Stimulated activated CD4-positive, alpha-beta T cell treated with anti-CD3 and anti-CD28 coated beads, Interleukin-15, amount 100 ng/mL, for 48 hours (primary cell): ENCODE measurements at regions not wholly inside any gene's neighbourhood (a gene's known extent, or its start where the extent isn't known, plus 50 kb on each side); places are given as distances from the start of the nearest gene placed in this dataset.
"Not testable (repeated sequence)": the region's sequence is repeated elsewhere in the genome, so short reads cannot be mapped to it uniquely, and the experiment has no call there.

Experiments used
- DNase-seq, 2 donors: peaks; one replicate each; pipeline ENCODE4 v3.0.0-alpha.2; 2020; ENCODE audit warnings: low read depth in 2 of 2

DNA sequence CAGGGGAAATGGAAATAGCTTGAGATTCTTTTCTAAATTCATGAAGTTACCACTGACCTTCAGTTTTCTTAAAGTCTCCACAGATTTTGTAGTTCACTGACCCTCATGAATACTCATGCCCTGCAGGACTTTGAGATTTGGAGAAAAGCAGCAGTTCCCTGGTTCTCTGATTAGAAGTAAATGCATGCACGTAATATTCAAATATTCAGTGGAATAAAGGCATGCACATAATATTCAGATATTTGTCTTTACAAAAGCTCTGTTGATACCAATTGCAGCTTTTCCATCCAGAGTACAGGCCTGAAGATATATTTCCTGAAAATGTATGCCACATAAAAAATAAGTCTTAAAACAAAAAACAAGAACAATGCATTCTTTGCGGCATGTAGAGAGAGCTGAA lies 219.8 kb downstream of the ADCYAP1 start:
- DNase-seq: no peak

DNA sequence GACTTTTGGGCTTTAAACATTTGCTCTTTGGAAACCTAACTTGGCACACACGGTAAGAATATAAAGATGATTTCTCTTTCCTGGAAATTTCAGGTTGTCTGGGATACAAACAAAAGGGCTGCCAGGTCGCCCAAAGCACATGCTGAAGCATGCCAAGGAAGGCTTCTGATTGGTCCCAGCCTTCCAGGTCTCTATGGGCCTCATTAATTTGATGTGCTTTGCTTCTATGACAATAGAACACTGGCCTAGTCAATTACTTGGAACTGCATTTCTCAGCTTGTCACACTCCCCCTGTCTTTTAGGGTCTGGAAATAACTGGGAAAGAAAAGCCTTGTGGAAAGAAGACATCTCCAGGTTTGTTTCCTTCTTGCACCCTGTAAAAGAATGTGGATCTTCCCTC lies 228.9 kb downstream of the ADCYAP1 start:
- no peak for DNase-seq

DNA sequence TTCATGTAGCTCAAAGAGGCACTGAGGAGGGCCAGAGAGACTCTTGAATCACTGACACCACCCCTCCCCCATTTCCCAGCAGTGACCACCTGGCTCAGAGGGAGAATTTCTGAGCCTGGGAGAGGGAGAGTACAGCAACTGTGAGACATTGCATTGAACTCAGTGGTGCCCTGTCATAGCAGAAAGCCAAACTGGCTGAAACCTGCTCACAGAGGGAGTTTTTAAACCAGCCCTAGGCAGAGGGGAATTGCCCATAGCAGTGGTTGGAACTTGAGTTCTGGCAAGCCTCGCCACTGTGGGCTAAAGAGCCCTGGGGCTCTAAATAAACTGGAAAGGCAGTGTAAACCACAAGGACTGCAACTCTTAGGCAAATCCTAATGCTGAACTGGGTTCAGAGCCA lies 243.1 kb downstream of the ADCYAP1 start:
- no peak for DNase-seq

DNA sequence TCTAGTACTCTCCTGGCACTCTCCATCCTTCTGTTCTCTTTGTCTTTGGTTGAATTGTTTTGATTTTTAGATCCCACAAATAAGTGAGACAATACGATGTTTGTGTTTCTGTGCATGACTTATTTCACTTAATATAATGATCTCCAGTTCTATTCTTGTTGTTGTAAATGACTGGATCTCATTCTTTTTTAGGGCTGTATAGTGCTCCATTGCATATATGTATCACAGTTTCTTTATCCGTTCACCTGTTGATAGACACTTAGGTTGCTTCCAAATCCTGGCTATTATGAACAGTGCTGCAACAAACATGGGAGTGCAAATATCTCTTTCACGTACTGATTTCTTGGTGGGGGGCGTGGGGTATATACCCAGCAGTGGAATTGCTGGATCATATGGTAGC lies 245.0 kb downstream of the ADCYAP1 start:
- DNase-seq: no peak

DNA sequence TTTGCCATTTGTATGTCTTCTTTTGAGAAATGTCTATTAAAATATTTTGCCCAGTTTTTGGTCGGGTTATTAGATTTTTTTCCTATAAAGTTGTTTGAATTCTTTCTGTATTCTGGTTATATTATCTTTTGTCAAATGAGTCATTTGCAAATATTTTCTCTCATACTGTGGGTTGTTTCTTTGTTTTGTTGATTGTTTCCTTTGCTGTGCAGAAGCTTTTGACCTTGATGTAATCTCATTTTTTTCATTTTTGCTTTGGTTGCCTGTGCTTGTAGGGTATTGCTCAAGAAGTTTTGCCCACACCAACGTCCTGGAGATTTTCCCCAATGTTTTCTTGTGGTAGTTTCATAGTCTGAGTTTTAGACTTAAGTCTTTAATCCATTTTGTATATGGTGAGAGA lies 245.7 kb downstream of the ADCYAP1 start:
- no peak for DNase-seq

DNA sequence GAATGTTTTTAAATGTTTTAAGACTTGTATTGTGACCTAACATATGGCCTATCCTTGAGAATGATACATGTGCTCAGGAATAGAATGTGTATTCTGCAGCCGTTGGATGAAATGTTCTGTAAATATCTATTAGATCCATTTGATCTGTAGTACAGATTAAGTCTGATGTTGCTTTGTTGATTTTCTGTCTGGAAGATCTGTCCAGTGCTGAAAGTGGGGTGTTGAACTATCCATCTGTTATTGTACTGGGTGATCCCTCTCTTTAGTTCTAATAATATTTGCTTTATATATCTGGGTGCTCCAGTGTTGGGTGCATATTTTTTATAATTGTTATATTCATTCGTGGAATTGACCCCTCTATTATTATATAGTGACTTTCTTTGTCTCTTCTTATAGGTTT lies 248.3 kb downstream of the ADCYAP1 start:
- not testable (repeated sequence) for DNase-seq

DNA sequence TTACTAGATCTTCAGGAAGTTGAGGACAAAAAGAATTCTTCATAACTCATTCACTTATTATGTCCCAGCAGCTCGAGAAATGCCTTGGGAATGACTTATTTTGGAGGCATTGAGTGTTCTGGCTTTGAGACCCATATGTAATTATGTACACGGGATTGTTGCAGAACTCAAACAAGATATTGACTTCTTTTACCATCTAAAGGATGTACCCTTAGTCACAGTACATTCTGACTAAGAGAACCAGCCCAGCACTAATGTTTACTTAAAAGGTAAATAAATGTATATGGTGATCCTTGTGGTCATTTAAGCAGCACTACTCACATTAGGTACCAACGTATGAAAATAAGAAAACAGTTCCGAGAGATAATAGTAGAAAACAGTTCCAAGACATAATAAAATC lies 268.9 kb downstream of the ADCYAP1 start:
- no peak for DNase-seq

DNA sequence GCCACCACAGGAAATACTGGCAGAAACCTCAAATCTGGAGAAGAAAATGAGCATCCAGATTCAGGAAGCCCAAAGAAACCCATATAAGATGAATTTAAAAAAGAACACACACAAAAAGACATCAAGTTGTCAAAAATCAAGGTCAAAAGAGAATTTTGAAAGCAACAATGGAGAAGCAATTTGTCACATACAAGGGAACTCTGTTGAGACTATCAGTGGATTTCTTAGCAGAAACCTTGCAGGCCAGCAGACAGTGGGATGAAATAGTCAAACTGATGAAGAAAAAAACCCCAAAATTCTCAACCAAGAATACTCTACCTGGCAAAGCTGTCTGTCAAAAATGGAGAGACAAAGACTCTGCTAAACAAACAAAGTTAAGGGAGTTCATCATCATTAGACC lies 272.6 kb downstream of the ADCYAP1 start:
- no peak for DNase-seq

DNA sequence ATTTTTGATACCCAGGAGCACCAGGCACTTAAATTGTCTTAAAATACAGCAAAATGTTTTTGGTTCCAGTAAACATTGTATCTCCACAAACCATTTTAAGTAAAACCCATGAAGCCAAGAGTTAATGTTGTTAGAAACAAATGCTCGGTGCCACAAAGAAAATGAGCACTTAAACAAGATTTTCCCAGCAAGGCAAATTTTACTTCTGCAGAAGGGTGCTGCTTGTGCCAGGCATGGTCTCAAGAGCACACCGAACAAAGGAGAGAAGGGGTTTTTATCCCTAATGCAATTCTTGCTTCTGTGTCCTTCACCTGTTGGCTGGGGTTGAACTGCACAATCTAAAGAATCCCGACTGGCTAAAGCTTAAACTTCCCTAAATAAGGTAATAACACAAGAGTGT lies 286.7 kb downstream of the ADCYAP1 start:
- no peak for DNase-seq

DNA sequence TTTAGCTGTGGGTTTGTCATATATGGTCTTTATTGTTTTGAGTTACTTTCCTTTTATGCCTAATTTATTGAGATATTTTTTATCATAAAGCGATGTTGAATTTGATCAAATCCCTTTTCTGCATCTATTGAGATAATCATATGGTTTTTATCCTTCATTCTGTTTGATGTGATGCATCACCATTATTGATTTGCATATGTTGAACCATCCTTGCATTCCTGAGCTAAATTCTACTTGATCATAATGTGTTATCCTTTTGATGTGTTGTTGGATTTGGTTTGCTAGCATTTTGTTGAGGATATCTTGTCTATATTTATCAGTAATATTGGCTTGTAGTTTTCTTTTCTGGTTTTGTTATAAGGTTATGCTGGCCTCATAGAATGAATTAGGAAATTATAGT lies 308.5 kb downstream of the ADCYAP1 start:
- no peak for DNase-seq

DNA sequence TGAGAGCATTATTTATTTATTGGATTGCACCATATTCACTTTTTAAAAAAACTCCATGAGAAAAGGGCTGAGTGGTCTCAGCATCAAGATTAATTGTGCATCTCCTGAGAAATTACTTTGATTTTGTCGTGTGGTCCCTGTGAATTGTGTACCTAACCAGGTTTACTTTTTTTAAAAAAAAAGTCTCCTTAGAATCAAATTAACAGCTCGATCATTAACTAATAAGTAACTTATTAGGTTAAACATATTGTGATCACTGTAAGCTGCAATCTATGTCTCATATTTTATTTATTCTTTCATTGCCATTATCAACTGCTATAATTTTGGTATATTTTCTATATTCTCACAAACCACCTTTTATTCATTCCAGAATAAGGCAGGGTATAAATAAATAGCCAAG lies 318.2 kb downstream of the ADCYAP1 start:
- DNase-seq: no peak

DNA sequence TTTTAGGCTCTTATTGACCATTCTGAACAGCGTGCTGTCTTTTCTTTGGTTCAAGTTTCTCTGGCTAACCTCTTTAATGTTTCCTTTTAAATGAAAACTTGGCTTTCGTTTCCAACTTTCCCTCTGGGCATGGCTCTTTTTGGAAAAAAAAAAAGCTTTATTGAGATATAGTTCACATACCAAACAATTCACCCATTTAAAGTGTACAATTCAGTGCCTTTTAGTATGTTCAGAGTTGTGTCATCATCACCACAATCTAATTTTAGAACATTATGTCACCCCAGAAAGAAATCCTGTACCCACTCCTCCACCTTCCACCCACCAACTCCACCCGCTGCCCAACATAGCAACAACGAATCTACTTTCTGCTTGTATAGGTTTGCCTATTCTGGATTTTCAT lies 322.4 kb downstream of the ADCYAP1 start:
- DNase-seq: no peak

DNA sequence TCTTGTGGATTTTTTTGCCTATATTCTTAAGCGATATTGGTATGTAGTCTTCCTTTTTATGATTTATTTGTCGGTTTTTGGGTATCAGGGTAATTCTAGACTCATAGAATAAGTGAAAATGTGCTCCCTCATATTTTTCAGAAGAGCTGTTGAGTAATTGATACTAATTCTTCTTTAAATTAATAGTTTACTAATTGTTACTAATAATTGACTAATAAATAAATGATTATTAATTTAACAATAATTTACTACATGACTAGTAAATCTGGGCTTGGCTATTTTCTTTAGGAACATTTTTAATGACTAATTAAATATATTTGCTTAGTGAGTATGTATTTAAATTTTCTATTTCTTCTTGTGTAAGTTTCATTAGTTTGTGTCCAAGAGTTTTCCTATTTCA lies 325.0 kb downstream of the ADCYAP1 start:
- DNase-seq: no peak

DNA sequence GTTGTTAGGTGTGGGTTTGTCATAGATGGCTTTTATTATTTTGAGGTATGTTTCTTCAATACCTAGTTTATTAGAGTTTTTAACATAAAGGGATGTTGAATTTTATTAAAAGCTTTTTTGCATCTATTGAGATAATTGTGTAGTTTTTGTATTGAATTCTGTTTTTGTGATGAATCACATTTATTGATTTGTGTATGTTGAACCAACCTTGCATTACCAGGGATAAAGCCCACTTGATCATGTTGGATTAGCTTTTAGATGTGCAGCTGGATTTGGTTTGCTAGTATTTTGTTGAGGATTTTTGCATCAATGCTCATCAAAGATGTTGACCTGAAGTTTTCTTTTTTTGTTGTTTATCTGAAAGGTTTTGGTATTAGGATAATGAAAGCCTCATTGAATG lies 328.2 kb downstream of the ADCYAP1 start:
- DNase-seq: no peak

DNA sequence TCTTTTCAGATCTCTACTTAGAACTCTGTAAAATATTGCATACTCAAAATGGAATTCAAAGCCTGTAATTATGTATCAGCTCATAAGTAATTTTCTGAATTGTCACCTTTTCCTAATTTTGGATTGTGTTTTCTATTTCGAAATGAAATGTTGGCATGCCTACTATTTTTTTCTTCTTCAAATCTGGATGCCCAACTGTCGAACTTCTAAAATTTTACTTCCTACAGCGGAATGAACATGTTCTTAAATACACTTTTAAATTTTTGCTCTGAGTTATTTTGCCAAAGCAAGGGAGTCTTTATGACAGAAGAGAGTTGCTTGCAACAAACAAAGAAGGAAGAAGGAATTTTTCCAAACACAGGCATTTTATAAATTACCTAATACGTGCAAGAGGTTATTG lies 336.0 kb downstream of the ADCYAP1 start:
- no peak for DNase-seq

DNA sequence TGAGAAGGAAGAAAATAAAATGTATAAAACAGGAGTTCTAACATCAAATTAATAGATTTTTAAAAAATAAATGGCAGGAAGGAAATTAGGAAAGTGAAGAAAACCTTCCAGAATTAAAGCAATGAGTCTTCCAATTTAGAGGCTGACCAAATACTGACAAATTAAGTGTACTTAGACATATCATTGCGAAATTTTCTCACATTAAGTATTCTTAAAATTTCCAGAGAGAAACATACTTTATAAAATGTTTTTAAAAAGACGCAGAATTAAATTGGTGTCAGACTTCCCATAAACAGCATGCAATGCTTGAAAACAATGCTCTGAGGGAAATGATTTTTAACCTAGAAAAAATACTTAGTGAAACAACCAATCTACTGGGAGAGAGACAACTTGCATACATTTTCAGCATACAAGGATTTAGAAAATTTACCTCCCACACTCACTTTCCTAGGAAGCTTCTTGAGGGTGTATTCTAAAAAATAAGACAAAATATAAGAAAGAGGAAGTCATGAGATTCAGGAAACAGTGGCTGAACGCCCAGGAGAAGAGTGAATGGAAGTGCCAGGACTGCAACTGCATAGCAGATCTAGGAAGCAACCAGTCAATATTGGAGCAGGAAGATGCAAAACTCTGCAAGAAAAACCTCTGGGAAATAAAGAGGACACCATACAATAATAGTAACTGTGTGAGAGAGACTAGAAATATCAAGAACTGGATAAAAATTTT lies 339.9 kb downstream of the ADCYAP1 start:
- no peak for DNase-seq

DNA sequence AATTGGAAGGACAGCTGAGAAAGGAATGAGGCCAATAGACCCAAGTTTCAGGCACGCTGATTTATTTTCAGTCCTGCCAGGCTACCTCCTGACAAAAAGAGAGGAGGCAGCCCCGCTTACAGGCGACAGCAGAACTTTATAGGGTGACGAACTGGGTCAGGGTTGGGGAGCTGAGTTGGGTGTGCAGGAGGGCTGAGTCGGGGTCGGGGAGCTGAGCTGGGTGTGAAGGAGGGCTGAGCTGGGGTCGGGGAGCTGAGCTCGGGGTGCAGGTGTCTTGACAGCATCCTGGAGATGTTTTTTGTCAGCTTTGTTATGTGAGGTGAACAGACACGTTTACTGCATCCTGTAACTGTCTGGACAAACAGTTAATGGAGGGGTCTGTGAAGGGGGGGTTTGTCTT lies 342.2 kb downstream of the ADCYAP1 start:
- no peak for DNase-seq

DNA sequence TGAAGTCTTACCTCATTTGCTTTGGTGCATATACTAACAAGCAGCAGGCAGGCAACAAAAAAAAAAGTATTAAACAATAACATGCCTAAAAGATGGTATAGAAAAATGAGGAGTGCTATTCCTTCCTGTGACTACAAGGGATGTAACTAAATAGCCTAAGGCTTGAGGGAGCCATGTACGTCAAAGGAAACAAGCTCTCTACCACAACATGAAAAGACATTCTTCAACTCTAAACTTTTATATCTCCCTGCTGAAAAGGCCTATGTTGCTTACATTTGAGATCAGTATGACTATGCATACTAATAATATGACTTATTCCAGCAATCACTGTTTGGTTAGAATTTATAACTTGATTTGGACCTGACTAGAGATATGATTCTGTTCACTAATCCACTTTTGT lies 347.9 kb downstream of the ADCYAP1 start:
- no peak for DNase-seq

DNA sequence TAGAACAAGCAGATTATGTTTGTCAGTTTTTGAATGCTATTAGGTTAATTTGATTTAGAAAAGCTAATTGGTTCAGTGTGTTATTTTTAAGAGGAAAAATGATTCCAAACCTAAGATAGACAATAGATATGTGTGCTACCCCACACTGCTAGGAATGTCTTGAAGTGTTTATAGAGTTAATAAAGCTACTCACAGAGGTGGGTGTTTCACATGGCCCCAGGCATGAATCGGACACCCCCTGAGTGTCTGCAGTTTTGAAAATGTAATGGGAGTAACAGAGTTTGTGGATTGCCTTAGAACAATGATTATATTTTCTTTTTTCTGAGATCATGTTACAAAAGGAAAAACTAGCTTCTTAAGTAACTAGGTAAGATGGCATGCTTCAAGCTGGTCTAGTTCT lies 348.3 kb downstream of the ADCYAP1 start:
- DNase-seq: no peak

DNA sequence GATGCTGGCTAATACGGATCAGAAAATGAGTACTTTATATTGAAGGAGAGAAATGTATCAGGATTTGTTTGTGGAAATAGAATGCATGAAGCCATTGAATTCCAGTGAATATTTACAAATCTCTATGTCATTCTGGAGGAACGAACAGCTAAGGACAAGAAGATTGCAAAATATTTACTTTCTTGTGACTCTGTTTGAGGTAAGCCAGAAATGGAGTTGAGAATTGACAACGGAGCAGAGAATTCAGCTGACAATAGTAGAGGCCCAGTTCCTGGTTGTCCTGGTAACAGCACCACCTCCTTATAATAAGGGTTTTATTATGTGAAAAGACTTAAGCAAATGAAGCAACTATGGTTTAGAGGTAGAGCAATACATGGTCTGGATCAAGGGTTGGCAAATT lies 349.2 kb downstream of the ADCYAP1 start:
- no peak for DNase-seq

DNA sequence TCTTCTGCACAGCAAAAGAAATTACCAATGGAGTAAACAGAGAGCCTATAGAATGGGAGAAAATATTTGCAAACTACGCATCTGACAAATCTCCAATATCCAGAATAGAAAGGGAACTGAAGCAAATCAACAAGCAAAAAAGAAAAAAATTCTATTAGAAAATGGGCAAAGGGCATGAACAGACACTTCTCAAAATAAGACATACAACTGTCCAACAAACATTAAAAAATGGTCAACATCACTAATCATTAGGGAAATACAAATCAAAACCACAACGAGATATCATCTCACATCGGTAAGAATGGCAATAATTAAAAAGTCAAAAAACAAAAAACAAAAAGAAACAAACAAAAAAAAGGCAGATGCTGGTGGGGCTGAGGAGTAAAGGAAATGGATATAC lies 356.4 kb downstream of the ADCYAP1 start:
- no peak for DNase-seq

DNA sequence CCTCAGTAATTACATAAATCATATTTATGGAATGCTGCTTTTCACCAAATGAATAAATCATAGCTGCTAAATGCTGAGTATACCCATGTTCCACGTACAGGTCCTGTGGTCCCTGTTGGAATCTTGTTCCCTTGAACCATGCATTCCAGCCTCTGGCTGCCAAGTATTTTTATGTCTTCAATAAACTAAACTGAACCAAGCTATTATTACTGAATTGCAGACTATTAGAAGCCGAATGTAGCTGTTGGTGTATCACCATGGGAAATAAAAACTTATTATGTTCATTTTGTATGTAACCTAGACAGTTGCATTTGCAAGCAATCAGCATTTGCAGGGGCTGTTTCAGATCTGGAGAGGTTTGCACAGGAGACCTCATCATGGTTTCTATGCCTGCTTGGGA lies 362.4 kb downstream of the ADCYAP1 start:
- no peak for DNase-seq

DNA sequence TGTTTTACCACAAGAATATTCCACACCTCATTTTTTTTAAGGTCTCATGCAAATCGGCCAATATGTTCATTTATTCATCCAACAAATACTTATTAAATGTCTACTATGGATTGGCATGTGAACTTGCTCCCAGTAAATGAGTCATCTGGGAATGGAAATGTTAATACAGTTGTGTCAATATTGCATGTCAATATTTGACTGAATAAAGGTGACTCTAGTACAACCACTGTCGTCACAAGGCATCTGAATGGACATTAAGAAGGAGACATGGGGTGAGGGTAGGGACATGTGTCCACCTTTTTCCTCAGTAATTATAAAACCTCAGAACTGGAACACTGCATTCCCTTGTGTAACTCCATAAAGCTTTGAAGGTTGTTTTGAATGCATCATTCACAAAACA lies 365.4 kb downstream of the ADCYAP1 start:
- DNase-seq: no peak

DNA sequence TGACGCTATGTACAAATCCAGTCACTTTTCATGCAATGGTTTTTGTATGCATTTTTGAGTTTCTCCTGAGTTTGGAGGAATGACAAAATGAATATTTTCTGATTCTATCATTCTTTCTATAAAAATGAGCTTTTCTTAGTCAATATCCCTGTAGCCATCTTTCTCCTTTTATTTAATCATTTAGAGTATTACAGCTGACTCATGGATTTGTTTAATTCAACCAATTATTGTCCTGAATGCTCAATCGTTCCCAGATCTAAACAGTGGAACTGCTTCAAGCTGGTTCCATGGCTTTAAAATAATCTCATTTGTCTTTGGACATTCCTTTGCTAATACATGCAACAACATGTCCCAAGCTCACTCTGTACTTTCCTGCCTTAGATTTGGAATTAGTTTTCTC lies 368.8 kb downstream of the ADCYAP1 start:
- no peak for DNase-seq
